ENCODE measurements at regions not wholly inside any gene's neighbourhood (a gene's known extent, or its start where the extent isn't known, plus 50 kb on each side); places are given as distances from the start of the nearest gene placed in this dataset.

DNA sequence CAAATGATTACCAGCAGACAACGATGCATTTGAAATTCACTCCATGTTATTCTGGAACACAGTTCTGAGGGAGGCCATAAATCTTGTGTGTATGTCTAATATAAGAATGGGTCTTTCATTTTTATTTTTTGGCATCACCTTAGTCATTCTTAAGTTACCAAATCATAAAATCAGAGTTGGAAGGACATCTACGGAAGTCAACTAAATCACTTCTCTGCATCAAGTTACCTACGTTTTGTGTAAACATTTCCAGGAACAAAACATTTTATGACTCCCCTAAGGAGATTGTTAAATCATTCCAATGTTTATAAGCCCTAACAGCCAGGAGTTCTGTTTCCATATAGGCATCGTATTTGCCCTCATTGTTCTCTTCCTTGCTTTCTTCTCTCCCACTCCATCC, 378.2 kb downstream of the FAM170A start (continued):
- TF ChIP-seq, protein P1, sequence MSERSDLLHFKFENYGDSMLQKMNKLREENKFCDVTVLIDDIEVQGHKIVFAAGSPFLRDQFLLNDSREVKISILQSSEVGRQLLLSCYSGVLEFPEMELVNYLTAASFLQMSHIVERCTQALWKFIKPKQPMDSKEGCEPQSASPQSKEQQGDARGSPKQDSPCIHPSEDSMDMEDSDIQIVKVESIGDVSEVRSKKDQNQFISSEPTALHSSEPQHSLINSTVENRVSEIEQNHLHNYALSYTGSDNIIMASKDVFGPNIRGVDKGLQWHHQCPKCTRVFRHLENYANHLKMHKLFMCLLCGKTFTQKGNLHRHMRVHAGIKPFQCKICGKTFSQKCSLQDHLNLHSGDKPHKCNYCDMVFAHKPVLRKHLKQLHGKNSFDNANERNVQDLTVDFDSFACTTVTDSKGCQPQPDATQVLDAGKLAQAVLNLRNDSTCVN (tag by site-specific recombination; optimal IDR thresholded peaks at IDR 0.05) = no peak
- TF ChIP-seq ZFP37 (tag by site-specific recombination; IDR thresholded peaks at IDR 0.05) (no peak), KLF9 (tag by site-specific recombination; IDR thresholded peaks at IDR 0.05; ENCODE audit: low read depth) (no peak), MEIS1 (CRISPR knock-in tag; IDR thresholded peaks at IDR 0.05; ENCODE audit: borderline replicate concordance) (no peak), ZIC2 (tag by site-specific recombination; IDR thresholded peaks at IDR 0.05) (no peak), FEZF1 (tag by site-specific recombination; IDR thresholded peaks at IDR 0.05) (peak; percentile 20; the same call in 1 of the 2 replicates), ZNF654 (tag by site-specific recombination; IDR thresholded peaks at IDR 0.05; ENCODE audit: low read depth) (no peak), ZNF473 (tag by site-specific recombination; IDR thresholded peaks at IDR 0.05) (no peak), ZNF138 (tag by site-specific recombination; IDR thresholded peaks at IDR 0.05; ENCODE audit: borderline replicate concordance) (no peak), ZNF560 (tag by site-specific recombination; IDR thresholded peaks at IDR 0.05; ENCODE audit: borderline replicate concordance) (no peak), ZFHX2 (tag by site-specific recombination; conservative IDR thresholded peaks at IDR 0.05) (no peak)
- TF ChIP-seq, protein P2, sequence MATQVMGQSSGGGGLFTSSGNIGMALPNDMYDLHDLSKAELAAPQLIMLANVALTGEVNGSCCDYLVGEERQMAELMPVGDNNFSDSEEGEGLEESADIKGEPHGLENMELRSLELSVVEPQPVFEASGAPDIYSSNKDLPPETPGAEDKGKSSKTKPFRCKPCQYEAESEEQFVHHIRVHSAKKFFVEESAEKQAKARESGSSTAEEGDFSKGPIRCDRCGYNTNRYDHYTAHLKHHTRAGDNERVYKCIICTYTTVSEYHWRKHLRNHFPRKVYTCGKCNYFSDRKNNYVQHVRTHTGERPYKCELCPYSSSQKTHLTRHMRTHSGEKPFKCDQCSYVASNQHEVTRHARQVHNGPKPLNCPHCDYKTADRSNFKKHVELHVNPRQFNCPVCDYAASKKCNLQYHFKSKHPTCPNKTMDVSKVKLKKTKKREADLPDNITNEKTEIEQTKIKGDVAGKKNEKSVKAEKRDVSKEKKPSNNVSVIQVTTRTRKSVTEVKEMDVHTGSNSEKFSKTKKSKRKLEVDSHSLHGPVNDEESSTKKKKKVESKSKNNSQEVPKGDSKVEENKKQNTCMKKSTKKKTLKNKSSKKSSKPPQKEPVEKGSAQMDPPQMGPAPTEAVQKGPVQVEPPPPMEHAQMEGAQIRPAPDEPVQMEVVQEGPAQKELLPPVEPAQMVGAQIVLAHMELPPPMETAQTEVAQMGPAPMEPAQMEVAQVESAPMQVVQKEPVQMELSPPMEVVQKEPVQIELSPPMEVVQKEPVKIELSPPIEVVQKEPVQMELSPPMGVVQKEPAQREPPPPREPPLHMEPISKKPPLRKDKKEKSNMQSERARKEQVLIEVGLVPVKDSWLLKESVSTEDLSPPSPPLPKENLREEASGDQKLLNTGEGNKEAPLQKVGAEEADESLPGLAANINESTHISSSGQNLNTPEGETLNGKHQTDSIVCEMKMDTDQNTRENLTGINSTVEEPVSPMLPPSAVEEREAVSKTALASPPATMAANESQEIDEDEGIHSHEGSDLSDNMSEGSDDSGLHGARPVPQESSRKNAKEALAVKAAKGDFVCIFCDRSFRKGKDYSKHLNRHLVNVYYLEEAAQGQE (tag by site-specific recombination; IDR thresholded peaks at IDR 0.05) = no peak
- TF ChIP-seq, protein P3, sequence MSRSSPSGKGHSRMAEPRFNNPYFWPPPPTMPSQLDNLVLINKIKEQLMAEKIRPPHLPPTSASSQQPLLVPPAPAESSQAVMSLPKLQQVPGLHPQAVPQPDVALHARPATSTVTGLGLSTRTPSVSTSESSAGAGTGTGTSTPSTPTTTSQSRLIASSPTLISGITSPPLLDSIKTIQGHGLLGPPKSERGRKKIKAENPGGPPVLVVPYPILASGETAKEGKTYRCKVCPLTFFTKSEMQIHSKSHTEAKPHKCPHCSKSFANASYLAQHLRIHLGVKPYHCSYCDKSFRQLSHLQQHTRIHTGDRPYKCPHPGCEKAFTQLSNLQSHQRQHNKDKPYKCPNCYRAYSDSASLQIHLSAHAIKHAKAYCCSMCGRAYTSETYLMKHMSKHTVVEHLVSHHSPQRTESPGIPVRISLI (tag by site-specific recombination; IDR thresholded peaks at IDR 0.05) = no peak

DNA sequence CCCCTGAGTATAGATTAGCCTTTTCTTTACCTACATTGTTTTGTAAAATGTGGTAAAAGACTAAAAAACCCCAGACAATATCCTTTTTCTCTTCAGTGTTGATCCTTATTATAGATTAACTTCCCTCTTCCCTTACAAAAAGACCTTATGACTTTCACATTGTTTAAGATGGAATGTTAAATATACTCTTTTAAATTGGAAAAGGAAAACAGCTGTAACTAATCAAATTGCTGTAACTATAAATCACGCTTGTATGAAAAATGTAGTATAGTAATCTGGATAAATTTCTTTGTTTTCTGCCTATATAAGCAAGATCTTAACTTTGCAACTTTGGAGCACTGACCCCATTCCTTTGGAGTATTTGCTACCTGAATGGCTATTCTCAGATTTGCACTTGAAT, 383.1 kb downstream of the FAM170A start:
- ChIA-PET CTCF (no interaction called here), POLR2A (no interaction called here)
- Histone ChIP-seq H3K27ac (ENCODE audit: extremely low read depth, low read depth, low read length) (no peak overlapping the region), H3K9me3 (ENCODE audit: control insufficient read depth, insufficient read depth, low read depth, low read length) (no peaks in the 10 kb centered on the region), H3K36me3 (ENCODE audit: control insufficient read depth in 2 of 2, insufficient read depth in 1 of 2, low read length in 2 of 2) (no peaks in the 10 kb centered on the region), H3K4me1 (ENCODE audit: control insufficient read depth, insufficient read depth, low read length) (peaks cover 6% of the 10 kb centered on the region), H3K4me3 (ENCODE audit: low read depth, low read length) (no peak overlapping the region)
- TF ChIP-seq, protein P4, sequence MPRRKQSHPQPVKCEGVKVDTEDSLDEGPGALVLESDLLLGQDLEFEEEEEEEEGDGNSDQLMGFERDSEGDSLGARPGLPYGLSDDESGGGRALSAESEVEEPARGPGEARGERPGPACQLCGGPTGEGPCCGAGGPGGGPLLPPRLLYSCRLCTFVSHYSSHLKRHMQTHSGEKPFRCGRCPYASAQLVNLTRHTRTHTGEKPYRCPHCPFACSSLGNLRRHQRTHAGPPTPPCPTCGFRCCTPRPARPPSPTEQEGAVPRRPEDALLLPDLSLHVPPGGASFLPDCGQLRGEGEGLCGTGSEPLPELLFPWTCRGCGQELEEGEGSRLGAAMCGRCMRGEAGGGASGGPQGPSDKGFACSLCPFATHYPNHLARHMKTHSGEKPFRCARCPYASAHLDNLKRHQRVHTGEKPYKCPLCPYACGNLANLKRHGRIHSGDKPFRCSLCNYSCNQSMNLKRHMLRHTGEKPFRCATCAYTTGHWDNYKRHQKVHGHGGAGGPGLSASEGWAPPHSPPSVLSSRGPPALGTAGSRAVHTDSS (tag by site-specific recombination; IDR thresholded peaks at IDR 0.05) = no peak
- TF ChIP-seq ZNF394 (tag by site-specific recombination; IDR thresholded peaks at IDR 0.05; ENCODE audit: borderline replicate concordance) (no peak), ZNF677 (tag by site-specific recombination; IDR thresholded peaks at IDR 0.05) (no peak), SP7 (tag by site-specific recombination; IDR thresholded peaks at IDR 0.05) (no peak), ZNF350 (tag by site-specific recombination; IDR thresholded peaks at IDR 0.05) (no peak), ZNF785 (tag by site-specific recombination; IDR thresholded peaks at IDR 0.05) (no peak), YY1 (tag by site-specific recombination; IDR thresholded peaks at IDR 0.05) (no peak), ZNF146 (tag by site-specific recombination; IDR thresholded peaks at IDR 0.05) (no peak), ZBTB21 (tag by site-specific recombination; IDR thresholded peaks at IDR 0.05) (no peak), TRIM28 (IDR thresholded peaks at IDR 0.05; ENCODE audit: borderline replicate concordance, low read length) (no peak), ZNF837 (tag by site-specific recombination; IDR thresholded peaks at IDR 0.05) (no peak)
- TF ChIP-seq, protein P5, sequence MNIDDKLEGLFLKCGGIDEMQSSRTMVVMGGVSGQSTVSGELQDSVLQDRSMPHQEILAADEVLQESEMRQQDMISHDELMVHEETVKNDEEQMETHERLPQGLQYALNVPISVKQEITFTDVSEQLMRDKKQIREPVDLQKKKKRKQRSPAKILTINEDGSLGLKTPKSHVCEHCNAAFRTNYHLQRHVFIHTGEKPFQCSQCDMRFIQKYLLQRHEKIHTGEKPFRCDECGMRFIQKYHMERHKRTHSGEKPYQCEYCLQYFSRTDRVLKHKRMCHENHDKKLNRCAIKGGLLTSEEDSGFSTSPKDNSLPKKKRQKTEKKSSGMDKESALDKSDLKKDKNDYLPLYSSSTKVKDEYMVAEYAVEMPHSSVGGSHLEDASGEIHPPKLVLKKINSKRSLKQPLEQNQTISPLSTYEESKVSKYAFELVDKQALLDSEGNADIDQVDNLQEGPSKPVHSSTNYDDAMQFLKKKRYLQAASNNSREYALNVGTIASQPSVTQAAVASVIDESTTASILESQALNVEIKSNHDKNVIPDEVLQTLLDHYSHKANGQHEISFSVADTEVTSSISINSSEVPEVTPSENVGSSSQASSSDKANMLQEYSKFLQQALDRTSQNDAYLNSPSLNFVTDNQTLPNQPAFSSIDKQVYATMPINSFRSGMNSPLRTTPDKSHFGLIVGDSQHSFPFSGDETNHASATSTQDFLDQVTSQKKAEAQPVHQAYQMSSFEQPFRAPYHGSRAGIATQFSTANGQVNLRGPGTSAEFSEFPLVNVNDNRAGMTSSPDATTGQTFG (tag by site-specific recombination; IDR thresholded peaks at IDR 0.05; ENCODE audit: borderline replicate concordance) = no peak
- TF ChIP-seq, protein P6, sequence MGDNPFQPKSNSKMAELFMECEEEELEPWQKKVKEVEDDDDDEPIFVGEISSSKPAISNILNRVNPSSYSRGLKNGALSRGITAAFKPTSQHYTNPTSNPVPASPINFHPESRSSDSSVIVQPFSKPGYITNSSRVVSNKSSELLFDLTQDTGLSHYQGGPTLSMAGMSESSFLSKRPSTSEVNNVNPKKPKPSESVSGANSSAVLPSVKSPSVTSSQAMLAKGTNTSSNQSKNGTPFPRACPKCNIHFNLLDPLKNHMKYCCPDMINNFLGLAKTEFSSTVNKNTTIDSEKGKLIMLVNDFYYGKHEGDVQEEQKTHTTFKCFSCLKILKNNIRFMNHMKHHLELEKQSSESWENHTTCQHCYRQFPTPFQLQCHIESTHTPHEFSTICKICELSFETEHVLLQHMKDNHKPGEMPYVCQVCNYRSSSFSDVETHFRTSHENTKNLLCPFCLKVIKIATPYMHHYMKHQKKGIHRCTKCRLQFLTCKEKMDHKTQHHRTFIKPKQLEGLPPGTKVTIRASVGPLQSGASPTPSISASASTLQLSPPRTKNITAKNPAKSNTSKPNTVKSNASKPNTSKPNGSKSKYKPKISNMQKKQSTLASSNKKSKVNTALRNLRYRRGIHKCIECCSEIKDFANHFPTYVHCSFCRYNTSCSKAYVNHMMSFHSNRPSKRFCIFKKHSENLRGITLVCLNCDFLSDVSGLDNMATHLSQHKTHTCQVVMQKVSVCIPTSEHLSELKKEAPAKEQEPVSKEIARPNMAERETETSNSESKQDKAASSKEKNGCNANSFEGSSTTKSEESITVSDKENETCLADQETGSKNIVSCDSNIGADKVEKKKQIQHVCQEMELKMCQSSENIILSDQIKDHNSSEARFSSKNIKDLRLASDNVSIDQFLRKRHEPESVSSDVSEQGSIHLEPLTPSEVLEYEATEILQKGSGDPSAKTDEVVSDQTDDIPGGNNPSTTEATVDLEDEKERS (tag by site-specific recombination; IDR thresholded peaks at IDR 0.05) = no peak

All from HEK293 (cell line).